ENCODE measurements at regions not wholly inside any gene's neighbourhood (a gene's known extent, or its start where the extent isn't known, plus 50 kb on each side); places are given as distances from the start of the nearest gene placed in this dataset.

- no peak for TF ChIP-seq ZNF462 (CRISPR knock-in tag; IDR thresholded peaks at IDR 0.05)
- no peak for TF ChIP-seq NANOG (IDR thresholded peaks at IDR 0.05; ENCODE audit: borderline replicate concordance)
Observed at GRCh38 chr14:40204441-40205175, 772.4 kb upstream of the FBXO33 start (continued).

GRCh38 chr14:40199101-40199500 is 766.9 kb upstream of the FBXO33 start:
- H3K9me2 ChIP-seq (ENCODE audit: insufficient read depth) = no peaks in the 10 kb centered on the region
- H3K27me3 ChIP-seq (ENCODE audit: insufficient read depth) = no peaks in the 10 kb centered on the region
- Mint-ChIP-seq H3K27ac (no peak overlapping the region), H3K4me1 (no peaks in the 10 kb centered on the region), H3K9me3 (peaks cover 20% of the 10 kb centered on the region), H3K27me3 (ENCODE audit: insufficient read depth, low read depth, poor library complexity) (peaks cover 2% of the 10 kb centered on the region), H3K36me3 (ENCODE audit: low read depth) (peaks cover 10% of the 10 kb centered on the region; the same call in 2 of the 3 replicates), H3K4me3 (no peak overlapping the region)
- no peak overlapping the region for H3K4me3 ChIP-seq
- H3K36me3 ChIP-seq (ENCODE audit: insufficient read depth) = no peaks in the 10 kb centered on the region
- H3K4me2 ChIP-seq = no peak overlapping the region
- no peaks in the 10 kb centered on the region for H4K20me1 ChIP-seq (replicated peaks; ENCODE audit: insufficient read depth)
- no peaks in the 10 kb centered on the region for H3F3A ChIP-seq (replicated peaks; ENCODE audit: low read depth)
- H3K4me1 ChIP-seq (ENCODE audit: insufficient read depth) = no peaks in the 10 kb centered on the region
- no peaks in the 10 kb centered on the region for H3K79me2 ChIP-seq (replicated peaks; ENCODE audit: insufficient read depth)
- TF ChIP-seq ZNF114 (CRISPR knock-in tag; IDR thresholded peaks at IDR 0.05) (no peak), EZH2phosphoT487 (IDR thresholded peaks at IDR 0.05; ENCODE audit: unreplicated experiment) (no peak), CREB1 (CRISPR knock-in tag; IDR thresholded peaks at IDR 0.05; ENCODE audit: low read depth) (no peak), STAT1 (IDR thresholded peaks at IDR 0.05; ENCODE audit: unreplicated experiment) (no peak), NANOG (IDR thresholded peaks at IDR 0.05; ENCODE audit: borderline replicate concordance) (no peak), REST (IDR thresholded peaks at IDR 0.05; ENCODE audit: unreplicated experiment) (no peak), JUNB (IDR thresholded peaks at IDR 0.05; ENCODE audit: unreplicated experiment) (no peak), EZH2 (IDR thresholded peaks at IDR 0.05; ENCODE audit: low read depth, unreplicated experiment) (no peak), POLR2AphosphoS5 (IDR thresholded peaks at IDR 0.05; ENCODE audit: low read depth) (no peak)
- TF ChIP-seq, protein P1, sequence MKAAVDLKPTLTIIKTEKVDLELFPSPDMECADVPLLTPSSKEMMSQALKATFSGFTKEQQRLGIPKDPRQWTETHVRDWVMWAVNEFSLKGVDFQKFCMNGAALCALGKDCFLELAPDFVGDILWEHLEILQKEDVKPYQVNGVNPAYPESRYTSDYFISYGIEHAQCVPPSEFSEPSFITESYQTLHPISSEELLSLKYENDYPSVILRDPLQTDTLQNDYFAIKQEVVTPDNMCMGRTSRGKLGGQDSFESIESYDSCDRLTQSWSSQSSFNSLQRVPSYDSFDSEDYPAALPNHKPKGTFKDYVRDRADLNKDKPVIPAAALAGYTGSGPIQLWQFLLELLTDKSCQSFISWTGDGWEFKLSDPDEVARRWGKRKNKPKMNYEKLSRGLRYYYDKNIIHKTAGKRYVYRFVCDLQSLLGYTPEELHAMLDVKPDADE (IDR thresholded peaks at IDR 0.05) = no peak
- H2AFZ ChIP-seq = no peak overlapping the region
- DNase-seq (ENCODE audit: low spot score) = no peak
- ATAC-seq = no peak
- H3K27ac ChIP-seq (ENCODE audit: low read depth) = no peak overlapping the region

Measured in GM23338 (cell line).